ENCODE measurements at regions not wholly inside any gene's neighbourhood (a gene's known extent, or its start where the extent isn't known, plus 50 kb on each side); places are given as distances from the start of the nearest gene placed in this dataset.

DNA sequence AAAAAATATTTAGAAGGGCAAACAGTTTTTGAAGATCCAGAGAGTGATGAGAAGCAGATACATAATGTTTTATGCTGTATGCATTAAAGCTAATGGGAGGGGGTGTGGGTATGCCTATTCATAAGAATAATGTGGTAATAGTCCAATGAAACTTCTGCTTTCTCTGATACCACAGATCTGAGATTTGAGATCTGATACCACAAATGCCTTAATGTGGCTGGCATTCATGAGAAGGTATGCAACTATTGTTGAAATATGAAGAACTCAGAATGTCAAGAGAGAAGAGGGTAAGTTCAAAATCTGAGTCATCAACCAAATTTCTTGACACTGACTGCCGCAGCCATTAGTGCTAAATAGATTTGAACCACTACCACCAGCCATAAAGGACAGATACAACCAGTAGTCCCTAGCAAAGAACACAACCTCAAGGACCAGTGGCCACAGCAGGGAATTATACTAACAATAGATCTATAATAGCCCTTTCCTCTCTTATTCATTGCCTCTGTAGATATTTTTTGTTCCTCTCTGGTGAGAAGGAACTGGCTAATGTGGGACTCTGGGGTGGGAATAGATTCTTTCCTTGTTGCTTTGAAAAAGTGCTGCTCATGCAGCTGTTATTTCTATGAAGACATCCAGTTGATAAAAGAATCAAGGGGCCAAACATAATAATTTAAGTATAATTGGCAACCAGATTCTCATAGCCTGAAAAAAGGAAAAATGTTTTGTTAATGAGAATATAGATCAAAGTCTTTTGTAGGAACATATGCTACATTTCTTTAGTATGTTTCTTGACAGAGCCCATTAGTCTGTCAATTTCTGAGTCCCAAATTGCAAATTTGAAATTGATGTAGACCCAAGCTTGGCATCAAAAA is 256.5 kb upstream of the ZNF608 start:
- Histone ChIP-seq H3K4me1 (ENCODE audit: control insufficient read depth in 2 of 2, insufficient read depth in 2 of 2, low read length in 1 of 2) (no peaks in the 10 kb centered on the region), H3K27ac (ENCODE audit: low read depth in 2 of 2, low read length in 1 of 2) (no peak overlapping the region), H3K27me3 (ENCODE audit: control insufficient read depth in 1 of 2, insufficient read depth in 2 of 2, low read length in 2 of 2) (no peaks in the 10 kb centered on the region), H3K36me3 (ENCODE audit: control insufficient read depth in 2 of 2, insufficient read depth in 2 of 2, low read length in 1 of 2) (no peaks in the 10 kb centered on the region), H3K4me3 (ENCODE audit: low read depth in 1 of 2, low read length in 2 of 2) (no peak overlapping the region), H3K9me3 (ENCODE audit: control insufficient read depth in 2 of 2, insufficient read depth in 1 of 2, low read depth in 1 of 2, low read length in 1 of 2) (no peaks in the 10 kb centered on the region)
- WGBS, 2 donors = 83 to 91% methylated on average over 1 of the region's 1 CpG

- no peaks in the 10 kb centered on the region for H3K9me3 ChIP-seq (ENCODE audit: control insufficient read depth in 2 of 2, insufficient read depth in 1 of 2, low read depth in 1 of 2, low read length in 1 of 2)
Observed at GRCh38 chr5:125004009-125004408, 257.6 kb upstream of the ZNF608 start.

GRCh38 chr5:125005266-125005665 is 258.8 kb upstream of the ZNF608 start:
- no peaks in the 10 kb centered on the region for H3K9me3 ChIP-seq (ENCODE audit: control insufficient read depth in 2 of 2, insufficient read depth in 1 of 2, low read depth in 1 of 2, low read length in 1 of 2)
- H3K36me3 ChIP-seq (ENCODE audit: control insufficient read depth in 2 of 2, insufficient read depth in 2 of 2, low read length in 1 of 2) = no peaks in the 10 kb centered on the region
- no peak overlapping the region for H3K4me3 ChIP-seq (ENCODE audit: low read depth in 1 of 2, low read length in 2 of 2)
- no peaks in the 10 kb centered on the region for H3K27me3 ChIP-seq (ENCODE audit: control insufficient read depth in 1 of 2, insufficient read depth in 2 of 2, low read length in 2 of 2)
- WGBS, 2 donors = 47 to 57% methylated on average over 4 of the region's 4 CpGs
- no peaks in the 10 kb centered on the region for H3K4me1 ChIP-seq (ENCODE audit: control insufficient read depth in 2 of 2, insufficient read depth in 2 of 2, low read length in 1 of 2)
- no peak overlapping the region for H3K27ac ChIP-seq (ENCODE audit: low read depth in 2 of 2, low read length in 1 of 2)

More at GRCh38 chr5:125004009-125004408, 257.6 kb upstream of the ZNF608 start:
- 88 to 96% methylated on average over 5 of the region's 5 CpGs for WGBS, 2 donors
- H3K27me3 ChIP-seq (ENCODE audit: control insufficient read depth in 1 of 2, insufficient read depth in 2 of 2, low read length in 2 of 2) = no peaks in the 10 kb centered on the region
- no peaks in the 10 kb centered on the region for H3K36me3 ChIP-seq (ENCODE audit: control insufficient read depth in 2 of 2, insufficient read depth in 2 of 2, low read length in 1 of 2)
- H3K4me1 ChIP-seq (ENCODE audit: control insufficient read depth in 2 of 2, insufficient read depth in 2 of 2, low read length in 1 of 2) = no peaks in the 10 kb centered on the region
- no peak overlapping the region for H3K4me3 ChIP-seq (ENCODE audit: low read depth in 1 of 2, low read length in 2 of 2)
- H3K27ac ChIP-seq (ENCODE audit: low read depth in 2 of 2, low read length in 1 of 2) = no peak overlapping the region

DNA sequence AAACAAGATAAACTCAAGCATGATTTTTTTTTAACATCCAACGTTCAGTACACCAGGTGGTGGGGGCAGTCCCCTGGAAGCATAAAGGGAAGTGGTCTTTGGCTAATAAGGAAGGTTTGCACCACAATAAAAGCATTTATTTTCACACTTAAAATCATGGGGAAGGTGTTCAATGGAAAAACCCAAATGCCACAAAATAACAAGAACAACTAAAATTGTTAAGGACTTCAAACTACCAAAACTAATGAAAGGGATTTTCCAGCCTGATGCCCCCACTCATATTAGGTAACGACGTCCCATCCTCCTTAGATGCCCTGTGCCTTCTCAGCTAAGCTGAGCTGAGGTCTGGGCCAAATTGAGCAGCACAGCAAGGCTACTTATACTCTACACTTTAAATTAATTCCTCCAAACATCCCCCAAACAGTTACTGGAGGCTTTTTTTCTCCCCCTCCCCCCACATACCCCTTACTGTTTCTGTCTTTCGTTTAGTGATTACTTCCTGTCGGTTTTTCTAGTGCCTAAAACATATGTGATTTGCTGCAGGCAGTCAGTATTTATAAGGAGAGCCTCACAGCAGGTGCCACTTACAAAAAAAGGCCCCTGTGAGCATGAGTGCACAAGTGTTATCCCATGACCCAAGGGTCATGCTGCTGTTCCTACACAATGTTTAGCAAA is 259.7 kb upstream of the ZNF608 start:
- H3K36me3 ChIP-seq (ENCODE audit: control insufficient read depth in 2 of 2, insufficient read depth in 2 of 2, low read length in 1 of 2) = no peaks in the 10 kb centered on the region
- no peaks in the 10 kb centered on the region for H3K4me1 ChIP-seq (ENCODE audit: control insufficient read depth in 2 of 2, insufficient read depth in 2 of 2, low read length in 1 of 2)
- no peak overlapping the region for H3K4me3 ChIP-seq (ENCODE audit: low read depth in 1 of 2, low read length in 2 of 2)
- 60 to 67% methylated on average over 5 of the region's 5 CpGs for WGBS, 2 donors
- no peaks in the 10 kb centered on the region for H3K27me3 ChIP-seq (ENCODE audit: control insufficient read depth in 1 of 2, insufficient read depth in 2 of 2, low read length in 2 of 2)
- no peak overlapping the region for H3K27ac ChIP-seq (ENCODE audit: low read depth in 2 of 2, low read length in 1 of 2)
- H3K9me3 ChIP-seq (ENCODE audit: control insufficient read depth in 2 of 2, insufficient read depth in 1 of 2, low read depth in 1 of 2, low read length in 1 of 2) = no peaks in the 10 kb centered on the region

- Histone ChIP-seq H3K27ac (ENCODE audit: low read depth in 2 of 2, low read length in 1 of 2) (no peak overlapping the region), H3K4me1 (ENCODE audit: control insufficient read depth in 2 of 2, insufficient read depth in 2 of 2, low read length in 1 of 2) (no peaks in the 10 kb centered on the region)
- 85 to 92% methylated on average over 7 of the region's 7 CpGs for WGBS, 2 donors
Observed at GRCh38 chr5:125010356-125010755, 263.9 kb upstream of the ZNF608 start.

DNA sequence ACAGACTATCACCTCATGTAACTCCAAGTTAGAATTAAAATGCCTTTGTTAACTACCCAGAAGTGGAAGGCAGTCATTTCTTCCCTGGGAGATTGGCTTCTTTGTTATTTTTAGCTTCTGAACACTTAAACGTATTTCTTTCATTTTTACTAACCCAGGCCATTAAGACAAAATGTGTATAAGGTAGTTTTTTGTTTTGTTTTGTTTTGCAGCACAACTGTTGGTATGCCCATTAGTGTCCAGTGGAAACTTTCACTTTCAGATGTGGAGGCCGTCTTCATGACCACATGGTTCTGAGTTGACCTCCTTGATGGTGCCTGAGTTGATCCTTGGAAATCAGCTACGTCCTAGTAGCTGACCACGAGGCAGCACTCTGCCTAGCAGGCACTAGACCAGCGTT is 264.6 kb upstream of the ZNF608 start:
- WGBS, 2 donors = 76 to 86% methylated on average over 5 of the region's 5 CpGs
- H3K9me3 ChIP-seq (ENCODE audit: control insufficient read depth in 2 of 2, insufficient read depth in 1 of 2, low read depth in 1 of 2, low read length in 1 of 2) = no peaks in the 10 kb centered on the region
- no peaks in the 10 kb centered on the region for H3K4me1 ChIP-seq (ENCODE audit: control insufficient read depth in 2 of 2, insufficient read depth in 2 of 2, low read length in 1 of 2)
- H3K36me3 ChIP-seq (ENCODE audit: control insufficient read depth in 2 of 2, insufficient read depth in 2 of 2, low read length in 1 of 2) = no peaks in the 10 kb centered on the region
- H3K27me3 ChIP-seq (ENCODE audit: control insufficient read depth in 1 of 2, insufficient read depth in 2 of 2, low read length in 2 of 2) = no peaks in the 10 kb centered on the region
- H3K4me3 ChIP-seq (ENCODE audit: low read depth in 1 of 2, low read length in 2 of 2) = no peak overlapping the region
- no peak overlapping the region for H3K27ac ChIP-seq (ENCODE audit: low read depth in 2 of 2, low read length in 1 of 2)

More at GRCh38 chr5:125010356-125010755, 263.9 kb upstream of the ZNF608 start:
- Histone ChIP-seq H3K36me3 (ENCODE audit: control insufficient read depth in 2 of 2, insufficient read depth in 2 of 2, low read length in 1 of 2) (no peaks in the 10 kb centered on the region), H3K9me3 (ENCODE audit: control insufficient read depth in 2 of 2, insufficient read depth in 1 of 2, low read depth in 1 of 2, low read length in 1 of 2) (no peaks in the 10 kb centered on the region), H3K4me3 (ENCODE audit: low read depth in 1 of 2, low read length in 2 of 2) (no peak overlapping the region), H3K27me3 (ENCODE audit: control insufficient read depth in 1 of 2, insufficient read depth in 2 of 2, low read length in 2 of 2) (no peaks in the 10 kb centered on the region)

DNA sequence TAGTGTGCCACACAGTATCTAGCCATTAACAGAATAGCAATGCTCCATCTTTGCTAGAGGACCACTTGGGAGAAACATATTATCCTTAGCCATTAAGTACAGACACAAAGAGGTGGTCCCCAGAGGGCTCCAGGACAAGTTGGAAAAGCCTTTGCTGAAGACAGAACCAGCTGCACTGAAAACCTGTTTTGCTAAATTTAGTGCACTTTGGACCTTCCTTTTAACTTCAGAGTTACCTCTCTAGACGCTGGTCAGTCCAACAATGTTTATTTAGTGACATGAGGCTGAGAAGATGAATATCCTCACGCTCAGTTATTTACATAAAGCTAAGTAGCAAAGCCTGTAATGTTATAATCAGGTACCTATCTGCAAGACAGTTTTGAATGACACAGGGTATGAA is 265.0 kb upstream of the ZNF608 start:
- 46 to 78% methylated on average over 2 of the region's 2 CpGs for WGBS, 2 donors
- Histone ChIP-seq H3K9me3 (ENCODE audit: control insufficient read depth in 2 of 2, insufficient read depth in 1 of 2, low read depth in 1 of 2, low read length in 1 of 2) (no peaks in the 10 kb centered on the region), H3K4me3 (ENCODE audit: low read depth in 1 of 2, low read length in 2 of 2) (no peak overlapping the region), H3K4me1 (ENCODE audit: control insufficient read depth in 2 of 2, insufficient read depth in 2 of 2, low read length in 1 of 2) (no peaks in the 10 kb centered on the region), H3K27me3 (ENCODE audit: control insufficient read depth in 1 of 2, insufficient read depth in 2 of 2, low read length in 2 of 2) (no peaks in the 10 kb centered on the region), H3K36me3 (ENCODE audit: control insufficient read depth in 2 of 2, insufficient read depth in 2 of 2, low read length in 1 of 2) (no peaks in the 10 kb centered on the region), H3K27ac (ENCODE audit: low read depth in 2 of 2, low read length in 1 of 2) (no peak overlapping the region)

- WGBS, 2 donors = 48 to 56% methylated on average over 4 of the region's 4 CpGs
Observed at GRCh38 chr5:125011947-125012346, 265.5 kb upstream of the ZNF608 start.

DNA sequence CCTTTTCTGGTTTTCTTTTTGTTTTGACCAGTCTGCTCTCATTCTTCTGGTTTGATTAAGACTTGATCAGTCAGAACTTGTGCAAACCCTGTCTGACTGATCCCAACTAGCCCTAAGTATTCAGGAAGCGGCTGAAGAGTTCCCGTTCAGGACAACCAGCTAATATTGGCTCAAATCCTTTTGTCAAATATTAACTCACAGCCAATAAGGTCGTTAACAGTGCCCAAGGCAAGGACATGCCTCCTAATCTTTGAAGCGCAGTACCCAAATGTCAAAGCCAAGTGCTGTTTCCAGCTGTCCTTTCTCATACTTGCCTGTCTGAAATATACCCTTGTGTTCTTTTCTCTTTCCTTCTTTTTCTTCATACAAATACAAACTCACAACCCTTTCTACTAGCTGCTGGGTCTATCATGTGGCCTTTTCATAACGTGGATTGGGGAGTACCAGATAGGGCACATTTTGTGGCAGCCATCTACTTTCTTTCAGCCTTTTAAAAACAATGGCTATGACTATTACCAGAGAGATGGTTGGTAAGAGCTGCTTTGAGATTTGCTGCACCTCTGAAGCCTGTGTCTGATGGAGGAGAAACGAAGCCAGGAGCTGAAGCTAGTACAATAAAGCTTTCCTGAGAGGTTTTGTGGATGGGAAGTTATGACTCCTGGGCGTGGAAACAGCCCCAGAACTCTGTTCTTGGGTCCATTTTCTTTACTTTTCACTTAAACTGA is 266.4 kb upstream of the ZNF608 start:
- no peaks in the 10 kb centered on the region for H3K27me3 ChIP-seq (ENCODE audit: control insufficient read depth in 1 of 2, insufficient read depth in 2 of 2, low read length in 2 of 2)
- H3K4me1 ChIP-seq (ENCODE audit: control insufficient read depth in 2 of 2, insufficient read depth in 2 of 2, low read length in 1 of 2) = no peaks in the 10 kb centered on the region
- no peak overlapping the region for H3K4me3 ChIP-seq (ENCODE audit: low read depth in 1 of 2, low read length in 2 of 2)
- no peaks in the 10 kb centered on the region for H3K9me3 ChIP-seq (ENCODE audit: control insufficient read depth in 2 of 2, insufficient read depth in 1 of 2, low read depth in 1 of 2, low read length in 1 of 2)
- 44 to 52% methylated on average over 7 of the region's 7 CpGs for WGBS, 2 donors
- no peaks in the 10 kb centered on the region for H3K36me3 ChIP-seq (ENCODE audit: control insufficient read depth in 2 of 2, insufficient read depth in 2 of 2, low read length in 1 of 2)
- no peak overlapping the region for H3K27ac ChIP-seq (ENCODE audit: low read depth in 2 of 2, low read length in 1 of 2)

More at GRCh38 chr5:125011947-125012346, 265.5 kb upstream of the ZNF608 start:
- Histone ChIP-seq H3K9me3 (ENCODE audit: control insufficient read depth in 2 of 2, insufficient read depth in 1 of 2, low read depth in 1 of 2, low read length in 1 of 2) (no peaks in the 10 kb centered on the region), H3K27me3 (ENCODE audit: control insufficient read depth in 1 of 2, insufficient read depth in 2 of 2, low read length in 2 of 2) (no peaks in the 10 kb centered on the region), H3K36me3 (ENCODE audit: control insufficient read depth in 2 of 2, insufficient read depth in 2 of 2, low read length in 1 of 2) (no peaks in the 10 kb centered on the region), H3K4me3 (ENCODE audit: low read depth in 1 of 2, low read length in 2 of 2) (no peak overlapping the region), H3K27ac (ENCODE audit: low read depth in 2 of 2, low read length in 1 of 2) (no peak overlapping the region), H3K4me1 (ENCODE audit: control insufficient read depth in 2 of 2, insufficient read depth in 2 of 2, low read length in 1 of 2) (no peaks in the 10 kb centered on the region)

Measured in esophagus (tissue), 2 donors.